ENCODE measurements at regions not wholly inside any gene's neighbourhood (a gene's known extent, or its start where the extent isn't known, plus 50 kb on each side); places are given as distances from the start of the nearest gene placed in this dataset.

- intact Hi-C loops (cut with DNase I; ENCODE audit: low total_unique reads) = no loop called here
- H3K4me3 ChIP-seq (ENCODE audit: low read depth, poor library complexity, severe bottlenecking) = no peak overlapping the region
- 83 to 88% methylated on average over 2 of the region's 2 CpGs for WGBS, 2 donors
- DNase-seq (ENCODE audit: low spot score in 2 of 2) = no peak
- TF ChIP-seq, protein P1, sequence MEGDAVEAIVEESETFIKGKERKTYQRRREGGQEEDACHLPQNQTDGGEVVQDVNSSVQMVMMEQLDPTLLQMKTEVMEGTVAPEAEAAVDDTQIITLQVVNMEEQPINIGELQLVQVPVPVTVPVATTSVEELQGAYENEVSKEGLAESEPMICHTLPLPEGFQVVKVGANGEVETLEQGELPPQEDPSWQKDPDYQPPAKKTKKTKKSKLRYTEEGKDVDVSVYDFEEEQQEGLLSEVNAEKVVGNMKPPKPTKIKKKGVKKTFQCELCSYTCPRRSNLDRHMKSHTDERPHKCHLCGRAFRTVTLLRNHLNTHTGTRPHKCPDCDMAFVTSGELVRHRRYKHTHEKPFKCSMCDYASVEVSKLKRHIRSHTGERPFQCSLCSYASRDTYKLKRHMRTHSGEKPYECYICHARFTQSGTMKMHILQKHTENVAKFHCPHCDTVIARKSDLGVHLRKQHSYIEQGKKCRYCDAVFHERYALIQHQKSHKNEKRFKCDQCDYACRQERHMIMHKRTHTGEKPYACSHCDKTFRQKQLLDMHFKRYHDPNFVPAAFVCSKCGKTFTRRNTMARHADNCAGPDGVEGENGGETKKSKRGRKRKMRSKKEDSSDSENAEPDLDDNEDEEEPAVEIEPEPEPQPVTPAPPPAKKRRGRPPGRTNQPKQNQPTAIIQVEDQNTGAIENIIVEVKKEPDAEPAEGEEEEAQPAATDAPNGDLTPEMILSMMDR (IDR thresholded peaks at IDR 0.05) = no peak
- no peak for TF ChIP-seq POLR2A (IDR thresholded peaks at IDR 0.05)
Measured at GRCh38 chr14:51568366-51568765, 83.3 kb upstream of the FRMD6 start.

DNA sequence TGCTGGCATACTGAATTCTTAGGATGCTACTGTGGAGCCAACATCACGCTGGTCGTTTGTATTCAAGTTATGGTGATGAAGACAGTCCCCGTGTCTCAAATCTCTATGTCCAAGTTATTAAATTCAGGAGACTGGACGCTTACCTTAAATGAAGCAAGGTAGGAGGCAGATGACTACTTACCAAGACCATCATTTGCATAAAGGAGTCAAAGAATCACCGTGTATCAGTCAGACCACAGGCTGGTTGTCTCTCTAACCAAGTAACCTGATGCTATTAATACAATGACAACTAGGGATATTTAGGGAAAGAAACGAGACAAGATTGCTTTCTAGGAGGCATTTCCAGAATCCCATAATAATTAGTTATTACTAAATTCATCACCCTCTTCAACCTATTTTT, 78.1 kb upstream of the FRMD6 start:
- TF ChIP-seq, protein P1 (IDR thresholded peaks at IDR 0.05) = no peak
- TF ChIP-seq POLR2A (IDR thresholded peaks at IDR 0.05) = no peak
- WGBS, 2 donors = 89 to 91% methylated on average over 6 of the region's 6 CpGs

DNA sequence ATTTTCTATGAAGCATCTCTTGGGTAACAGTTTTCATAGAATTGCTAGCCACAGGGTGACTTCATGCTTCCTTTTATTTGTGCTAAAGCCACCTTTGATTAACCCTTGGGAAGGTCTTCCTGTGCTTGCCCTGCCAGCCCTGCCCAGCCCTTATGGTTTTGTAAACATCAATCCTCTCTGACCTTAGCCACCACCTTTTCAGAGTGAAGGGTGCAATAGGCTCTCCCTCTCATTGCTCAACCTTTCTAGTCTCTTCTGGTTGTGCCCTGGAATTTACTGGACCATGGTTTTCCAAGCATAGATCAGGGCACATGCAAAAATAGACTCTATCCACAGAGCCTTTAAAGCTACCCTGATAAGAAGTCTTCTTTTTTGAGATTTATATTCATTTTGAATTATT, 77.7 kb upstream of the FRMD6 start:
- intact Hi-C loops (cut with DNase I; ENCODE audit: low total_unique reads) = no loop called here
- TF ChIP-seq, protein P1 (IDR thresholded peaks at IDR 0.05) = no peak
- TF ChIP-seq POLR2A (IDR thresholded peaks at IDR 0.05) = no peak
- no peak overlapping the region for H3K4me3 ChIP-seq (ENCODE audit: low read depth, poor library complexity, severe bottlenecking)
- no peak for DNase-seq (ENCODE audit: low spot score in 2 of 2)

More for the DNA sequence above, 78.1 kb upstream of the FRMD6 start:
- intact Hi-C loops (cut with DNase I; ENCODE audit: low total_unique reads) = no loop called here
- no peak for DNase-seq (ENCODE audit: low spot score in 2 of 2)
- no peak overlapping the region for H3K4me3 ChIP-seq (ENCODE audit: low read depth, poor library complexity, severe bottlenecking)

DNA sequence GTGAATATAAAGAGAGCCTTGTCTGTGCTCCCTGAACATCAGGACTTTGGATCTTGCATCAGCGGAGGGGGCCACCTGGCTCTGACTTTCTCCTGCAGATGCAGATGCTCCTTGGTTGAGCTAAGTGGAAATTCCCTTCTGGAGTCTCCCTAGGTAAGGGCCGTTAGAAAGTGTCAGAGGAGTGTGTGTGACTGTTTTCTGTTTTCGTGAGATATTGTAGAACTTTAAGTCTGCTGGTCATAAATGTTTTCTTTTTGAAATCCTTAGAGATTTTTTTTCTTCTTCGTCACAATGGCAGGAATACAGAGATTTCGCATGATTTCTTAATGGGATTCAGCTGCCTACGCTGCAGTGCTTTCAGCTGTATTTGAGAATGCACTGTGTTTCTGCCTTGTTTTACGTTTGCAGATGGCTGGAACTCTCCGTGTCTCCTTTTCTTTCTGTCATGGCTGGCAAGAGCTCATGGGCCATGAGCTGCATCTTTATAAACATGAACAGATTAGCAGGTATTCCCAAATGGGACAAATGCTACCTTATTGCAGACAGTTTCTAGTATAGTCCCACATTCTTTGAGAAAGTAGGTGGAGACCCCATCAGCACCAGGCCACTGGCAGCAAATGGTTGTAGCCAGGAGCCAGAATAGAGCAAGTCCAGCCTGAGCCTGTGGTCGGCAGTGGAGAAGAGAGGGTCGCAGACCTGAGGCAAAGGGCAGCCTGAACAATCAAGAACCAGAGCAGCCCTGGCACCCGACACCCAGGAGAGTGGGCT, 76.2 kb upstream of the FRMD6 start:
- intact Hi-C loops (cut with DNase I; ENCODE audit: low total_unique reads) = no loop called here

GRCh38 chr14:51576117-51576430, 75.6 kb upstream of the FRMD6 start:
- WGBS, 2 donors = 72 to 79% methylated on average over 3 of the region's 3 CpGs
- TF ChIP-seq POLR2A (IDR thresholded peaks at IDR 0.05) = no peak
- TF ChIP-seq, protein P1 (IDR thresholded peaks at IDR 0.05) = no peak
- no peak overlapping the region for H3K4me3 ChIP-seq (ENCODE audit: low read depth, poor library complexity, severe bottlenecking)
- DNase-seq (ENCODE audit: low spot score in 2 of 2) = no peak
- intact Hi-C loops (cut with DNase I; ENCODE audit: low total_unique reads) = no loop called here

More for the DNA sequence above, 76.2 kb upstream of the FRMD6 start:
- TF ChIP-seq, protein P1 (IDR thresholded peaks at IDR 0.05) = no peak
- no peak for TF ChIP-seq POLR2A (IDR thresholded peaks at IDR 0.05)
- 65 to 71% methylated on average over 11 of the region's 11 CpGs for WGBS, 2 donors
- no peak overlapping the region for H3K4me3 ChIP-seq (ENCODE audit: low read depth, poor library complexity, severe bottlenecking)
- DNase-seq (ENCODE audit: low spot score in 2 of 2) = no peak

DNA sequence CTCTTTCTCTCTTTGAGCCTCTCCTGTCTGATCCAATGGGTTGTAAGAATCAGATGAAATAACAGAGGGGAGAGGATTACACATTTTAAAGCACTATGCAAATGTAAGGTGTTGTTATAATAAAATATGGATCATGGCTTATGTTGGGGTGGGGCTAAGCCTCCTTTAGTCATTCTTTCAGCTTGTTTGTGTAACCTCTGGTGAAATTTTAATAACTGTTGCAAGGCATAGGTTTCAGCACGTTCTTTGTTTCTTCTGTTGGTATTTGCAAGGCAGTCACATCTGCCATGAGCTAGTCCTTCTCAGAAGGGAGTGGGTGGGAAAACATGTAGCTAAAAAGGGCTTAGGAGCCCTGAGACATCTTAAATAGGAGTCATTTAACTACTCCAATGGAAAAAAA, 74.8 kb upstream of the FRMD6 start:
- no peak for TF ChIP-seq POLR2A (IDR thresholded peaks at IDR 0.05)
- TF ChIP-seq, protein P1 (IDR thresholded peaks at IDR 0.05) = no peak
- intact Hi-C loops (cut with DNase I; ENCODE audit: low total_unique reads) = no loop called here
- WGBS, 2 donors = 39 to 47% methylated on average over 1 of the region's 1 CpG
- no peak for DNase-seq (ENCODE audit: low spot score in 2 of 2)
- H3K4me3 ChIP-seq (ENCODE audit: low read depth, poor library complexity, severe bottlenecking) = no peak overlapping the region
